GM23338 (cell line): ENCODE measurements at regions not wholly inside any gene's neighbourhood (a gene's known extent, or its start where the extent isn't known, plus 50 kb on each side); places are given as distances from the start of the nearest gene placed in this dataset.

Experiments
- ATAC-seq: fragments of 200-7000 bp; cut with Tn5 transposase; 3 replicates; pipeline ENCODE4 v1.9.1; 2020
- DNase-seq: peaks from one replicate; pipeline ENCODE4 v3.0.0-alpha.2; 2015; ENCODE audit warnings: low spot score
- H2AFZ ChIP-seq: fragments of 200-600 bp; sonication (generic); 2 replicates; pipeline ENCODE4 v1.8.0; 2016; ENCODE audit warnings: antibody characterized with exemption, mild to moderate bottlenecking, moderate library complexity
- H3F3A ChIP-seq: fragments of 200-600 bp; sonication (generic); replicated peaks from 2 replicates; pipeline ENCODE4 v1.8.0; 2017; ENCODE audit warnings: antibody characterized with exemption, mixed run types, low read depth
- H3K27ac ChIP-seq: fragments of 200-600 bp; sonication (generic); 2 replicates; pipeline ENCODE4 v1.6.1; 2016; ENCODE audit warnings: low read depth
- H3K27me3 ChIP-seq: fragments of 200-600 bp; sonication (generic); 2 replicates; pipeline ENCODE4 v1.8.0; 2016; ENCODE audit warnings: mild to moderate bottlenecking, mixed run types, moderate library complexity; ENCODE audit not compliant: insufficient read depth
- H3K36me3 ChIP-seq: fragments of 200-600 bp; sonication (generic); 2 replicates; pipeline ENCODE4 v1.8.0; 2016; ENCODE audit warnings: mild to moderate bottlenecking; ENCODE audit not compliant: insufficient read depth
- H3K4me1 ChIP-seq: fragments of 200-600 bp; sonication (generic); 2 replicates; pipeline ENCODE4 v1.8.0; 2016; ENCODE audit warnings: mild to moderate bottlenecking, moderate library complexity; ENCODE audit not compliant: insufficient read depth
- H3K4me2 ChIP-seq: fragments of 200-600 bp; sonication (generic); 2 replicates; pipeline ENCODE4 v1.7.1; 2017; ENCODE audit warnings: mixed run types
- H3K4me3 ChIP-seq: fragments of 200-600 bp; sonication (generic); 2 replicates; pipeline ENCODE4 v1.6.1; 2016; ENCODE audit warnings: mixed run types
- H3K79me2 ChIP-seq: fragments of 200-600 bp; sonication (generic); replicated peaks from 2 replicates; pipeline ENCODE4 v1.8.0; 2017; ENCODE audit warnings: mild to moderate bottlenecking; ENCODE audit not compliant: insufficient read depth
- H3K9me2 ChIP-seq: fragments of 200-600 bp; sonication (generic); 2 replicates; pipeline ENCODE4 v1.8.0; 2017; ENCODE audit not compliant: insufficient read depth
- H4K20me1 ChIP-seq: fragments of 200-600 bp; sonication (generic); replicated peaks from 2 replicates; pipeline ENCODE4 v1.8.0; 2017; ENCODE audit warnings: mild to moderate bottlenecking; ENCODE audit not compliant: insufficient read depth
- H3K27ac Mint-ChIP-seq: 2 replicates; pipeline ENCODE4 v1.8.0; 2020; ENCODE audit warnings: inconsistent platforms, mild to moderate bottlenecking, moderate library complexity, mixed read lengths
- H3K27me3 Mint-ChIP-seq: 3 replicates; pipeline ENCODE4 v1.8.0; 2022; ENCODE audit warnings: low read depth, mild to moderate bottlenecking, moderate library complexity, mixed read lengths, inconsistent platforms; ENCODE audit not compliant: insufficient read depth, poor library complexity
- H3K36me3 Mint-ChIP-seq: 3 replicates; pipeline ENCODE4 v1.8.0; 2021; ENCODE audit warnings: low read depth, mild to moderate bottlenecking, inconsistent platforms, moderate library complexity, mixed read lengths
- H3K4me1 Mint-ChIP-seq: 3 replicates; pipeline ENCODE4 v1.8.0; 2020; ENCODE audit warnings: mild to moderate bottlenecking, inconsistent platforms, mixed read lengths
- H3K4me3 Mint-ChIP-seq: 3 replicates; pipeline ENCODE4 v1.8.0; 2021; ENCODE audit warnings: moderate library complexity, mild to moderate bottlenecking, inconsistent platforms, mixed read lengths
- H3K9me3 Mint-ChIP-seq: 3 replicates; pipeline ENCODE4 v1.8.0; 2020; ENCODE audit warnings: moderate library complexity, mild to moderate bottlenecking, inconsistent platforms, mixed read lengths
- CREB1 ChIP-seq: fragments of 250-450 bp; sonication (Bioruptor Pico); IDR thresholded peaks from 2 replicates; pipeline ENCODE4 v1.5.0; 2020; ENCODE audit warnings: low read depth, mild to moderate bottlenecking, moderate library complexity
- EZH2 ChIP-seq: fragments of 200-600 bp; sonication (generic); IDR thresholded peaks from one replicate; pipeline ENCODE4 v1.8.0; 2017; ENCODE audit warnings: antibody characterized with exemption, mild to moderate bottlenecking, low read depth; ENCODE audit not compliant: unreplicated experiment
- EZH2phosphoT487 ChIP-seq: fragments of 200-600 bp; sonication (generic); IDR thresholded peaks from one replicate; pipeline ENCODE4 v1.8.1; 2018; ENCODE audit warnings: antibody characterized with exemption; ENCODE audit not compliant: unreplicated experiment
- JUNB ChIP-seq: IDR thresholded peaks from one replicate; pipeline ENCODE4 v1.6.1; 2016; ENCODE audit warnings: antibody characterized with exemption; ENCODE audit not compliant: unreplicated experiment
- NANOG ChIP-seq: IDR thresholded peaks from 2 replicates; pipeline ENCODE4 v1.6.1; 2016; ENCODE audit warnings: antibody characterized with exemption, borderline replicate concordance
- ZNF114 ChIP-seq: fragments of 250-450 bp; sonication (Bioruptor Pico); IDR thresholded peaks from 2 replicates; pipeline ENCODE4 v1.5.0; 2020; ENCODE audit warnings: mild to moderate bottlenecking, moderate library complexity
- ZNF331 ChIP-seq: fragments of 250-450 bp; sonication (Bioruptor Pico); IDR thresholded peaks from 2 replicates; pipeline ENCODE4 v1.5.0; 2020; ENCODE audit warnings: low read depth, mild to moderate bottlenecking, moderate library complexity
- TF ChIP-seq, protein P1 (sequence below): fragments of 250-450 bp; sonication (Bioruptor Pico); IDR thresholded peaks from 2 replicates; pipeline ENCODE4 v1.5.0; 2020; ENCODE audit warnings: mild to moderate bottlenecking, moderate library complexity
- TF ChIP-seq, protein P2 (sequence below): IDR thresholded peaks from 2 replicates; pipeline ENCODE4 v1.6.1; 2016; ENCODE audit warnings: antibody characterized with exemption
- TF ChIP-seq, protein P3 (sequence below), 2 experiments: fragments of 200-600 bp in 1 of 2; sonication (generic) in 1 of 2; conservative IDR thresholded peaks; 2 replicates each; pipeline versions ENCODE4 v1.5.1 to v1.6.1; 2016 to 2017; ENCODE audit warnings: antibody characterized with exemption in 2 of 2, low read depth in 2 of 2, mild to moderate bottlenecking in 2 of 2, moderate library complexity in 1 of 2

DNA sequence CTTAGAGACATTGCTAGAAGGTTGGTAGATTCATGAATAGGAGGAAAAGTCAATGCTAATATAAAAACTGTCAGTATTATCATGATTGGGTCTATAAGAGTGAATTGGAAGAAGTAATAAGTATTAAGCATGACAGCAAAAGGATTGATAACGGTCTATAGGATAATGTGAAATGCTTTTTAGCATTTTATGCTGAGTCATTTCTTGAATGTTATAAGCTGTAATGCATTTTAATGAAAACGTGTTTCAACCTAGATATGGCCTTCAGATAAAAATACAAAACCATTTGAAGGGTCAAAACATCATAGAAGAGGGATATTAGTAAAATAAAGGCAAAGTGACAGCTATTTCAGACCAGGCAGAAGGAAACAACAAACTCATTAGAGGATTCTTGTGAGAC, 353.5 kb downstream of the SH2D1A start (continued):
- TF ChIP-seq, protein P1, sequence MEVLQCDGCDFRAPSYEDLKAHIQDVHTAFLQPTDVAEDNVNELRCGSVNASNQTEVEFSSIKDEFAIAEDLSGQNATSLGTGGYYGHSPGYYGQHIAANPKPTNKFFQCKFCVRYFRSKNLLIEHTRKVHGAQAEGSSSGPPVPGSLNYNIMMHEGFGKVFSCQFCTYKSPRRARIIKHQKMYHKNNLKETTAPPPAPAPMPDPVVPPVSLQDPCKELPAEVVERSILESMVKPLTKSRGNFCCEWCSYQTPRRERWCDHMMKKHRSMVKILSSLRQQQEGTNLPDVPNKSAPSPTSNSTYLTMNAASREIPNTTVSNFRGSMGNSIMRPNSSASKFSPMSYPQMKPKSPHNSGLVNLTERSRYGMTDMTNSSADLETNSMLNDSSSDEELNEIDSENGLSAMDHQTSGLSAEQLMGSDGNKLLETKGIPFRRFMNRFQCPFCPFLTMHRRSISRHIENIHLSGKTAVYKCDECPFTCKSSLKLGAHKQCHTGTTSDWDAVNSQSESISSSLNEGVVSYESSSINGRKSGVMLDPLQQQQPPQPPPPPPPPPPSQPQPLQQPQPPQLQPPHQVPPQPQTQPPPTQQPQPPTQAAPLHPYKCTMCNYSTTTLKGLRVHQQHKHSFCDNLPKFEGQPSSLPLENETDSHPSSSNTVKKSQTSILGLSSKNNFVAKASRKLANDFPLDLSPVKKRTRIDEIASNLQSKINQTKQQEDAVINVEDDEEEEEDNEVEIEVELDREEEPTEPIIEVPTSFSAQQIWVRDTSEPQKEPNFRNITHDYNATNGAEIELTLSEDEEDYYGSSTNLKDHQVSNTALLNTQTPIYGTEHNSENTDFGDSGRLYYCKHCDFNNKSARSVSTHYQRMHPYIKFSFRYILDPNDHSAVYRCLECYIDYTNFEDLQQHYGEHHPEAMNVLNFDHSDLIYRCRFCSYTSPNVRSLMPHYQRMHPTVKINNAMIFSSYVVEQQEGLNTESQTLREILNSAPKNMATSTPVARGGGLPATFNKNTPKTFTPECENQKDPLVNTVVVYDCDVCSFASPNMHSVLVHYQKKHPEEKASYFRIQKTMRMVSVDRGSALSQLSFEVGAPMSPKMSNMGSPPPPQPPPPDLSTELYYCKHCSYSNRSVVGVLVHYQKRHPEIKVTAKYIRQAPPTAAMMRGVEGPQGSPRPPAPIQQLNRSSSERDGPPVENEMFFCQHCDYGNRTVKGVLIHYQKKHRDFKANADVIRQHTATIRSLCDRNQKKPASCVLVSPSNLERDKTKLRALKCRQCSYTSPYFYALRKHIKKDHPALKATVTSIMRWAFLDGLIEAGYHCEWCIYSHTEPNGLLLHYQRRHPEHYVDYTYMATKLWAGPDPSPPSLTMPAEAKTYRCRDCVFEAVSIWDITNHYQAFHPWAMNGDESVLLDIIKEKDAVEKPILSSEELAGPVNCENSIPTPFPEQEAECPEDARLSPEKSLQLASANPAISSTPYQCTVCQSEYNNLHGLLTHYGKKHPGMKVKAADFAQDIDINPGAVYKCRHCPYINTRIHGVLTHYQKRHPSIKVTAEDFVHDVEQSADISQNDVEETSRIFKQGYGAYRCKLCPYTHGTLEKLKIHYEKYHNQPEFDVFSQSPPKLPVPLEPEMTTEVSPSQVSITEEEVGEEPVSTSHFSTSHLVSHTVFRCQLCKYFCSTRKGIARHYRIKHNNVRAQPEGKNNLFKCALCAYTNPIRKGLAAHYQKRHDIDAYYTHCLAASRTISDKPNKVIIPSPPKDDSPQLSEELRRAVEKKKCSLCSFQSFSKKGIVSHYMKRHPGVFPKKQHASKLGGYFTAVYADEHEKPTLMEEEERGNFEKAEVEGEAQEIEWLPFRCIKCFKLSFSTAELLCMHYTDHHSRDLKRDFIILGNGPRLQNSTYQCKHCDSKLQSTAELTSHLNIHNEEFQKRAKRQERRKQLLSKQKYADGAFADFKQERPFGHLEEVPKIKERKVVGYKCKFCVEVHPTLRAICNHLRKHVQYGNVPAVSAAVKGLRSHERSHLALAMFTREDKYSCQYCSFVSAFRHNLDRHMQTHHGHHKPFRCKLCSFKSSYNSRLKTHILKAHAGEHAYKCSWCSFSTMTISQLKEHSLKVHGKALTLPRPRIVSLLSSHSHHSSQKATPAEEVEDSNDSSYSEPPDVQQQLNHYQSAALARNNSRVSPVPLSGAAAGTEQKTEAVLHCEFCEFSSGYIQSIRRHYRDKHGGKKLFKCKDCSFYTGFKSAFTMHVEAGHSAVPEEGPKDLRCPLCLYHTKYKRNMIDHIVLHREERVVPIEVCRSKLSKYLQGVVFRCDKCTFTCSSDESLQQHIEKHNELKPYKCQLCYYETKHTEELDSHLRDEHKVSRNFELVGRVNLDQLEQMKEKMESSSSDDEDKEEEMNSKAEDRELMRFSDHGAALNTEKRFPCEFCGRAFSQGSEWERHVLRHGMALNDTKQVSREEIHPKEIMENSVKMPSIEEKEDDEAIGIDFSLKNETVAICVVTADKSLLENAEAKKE (CRISPR knock-in tag), result no peak
- TF ChIP-seq, protein P2, sequence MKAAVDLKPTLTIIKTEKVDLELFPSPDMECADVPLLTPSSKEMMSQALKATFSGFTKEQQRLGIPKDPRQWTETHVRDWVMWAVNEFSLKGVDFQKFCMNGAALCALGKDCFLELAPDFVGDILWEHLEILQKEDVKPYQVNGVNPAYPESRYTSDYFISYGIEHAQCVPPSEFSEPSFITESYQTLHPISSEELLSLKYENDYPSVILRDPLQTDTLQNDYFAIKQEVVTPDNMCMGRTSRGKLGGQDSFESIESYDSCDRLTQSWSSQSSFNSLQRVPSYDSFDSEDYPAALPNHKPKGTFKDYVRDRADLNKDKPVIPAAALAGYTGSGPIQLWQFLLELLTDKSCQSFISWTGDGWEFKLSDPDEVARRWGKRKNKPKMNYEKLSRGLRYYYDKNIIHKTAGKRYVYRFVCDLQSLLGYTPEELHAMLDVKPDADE, result no peak
- TF ChIP-seq, protein P3, sequence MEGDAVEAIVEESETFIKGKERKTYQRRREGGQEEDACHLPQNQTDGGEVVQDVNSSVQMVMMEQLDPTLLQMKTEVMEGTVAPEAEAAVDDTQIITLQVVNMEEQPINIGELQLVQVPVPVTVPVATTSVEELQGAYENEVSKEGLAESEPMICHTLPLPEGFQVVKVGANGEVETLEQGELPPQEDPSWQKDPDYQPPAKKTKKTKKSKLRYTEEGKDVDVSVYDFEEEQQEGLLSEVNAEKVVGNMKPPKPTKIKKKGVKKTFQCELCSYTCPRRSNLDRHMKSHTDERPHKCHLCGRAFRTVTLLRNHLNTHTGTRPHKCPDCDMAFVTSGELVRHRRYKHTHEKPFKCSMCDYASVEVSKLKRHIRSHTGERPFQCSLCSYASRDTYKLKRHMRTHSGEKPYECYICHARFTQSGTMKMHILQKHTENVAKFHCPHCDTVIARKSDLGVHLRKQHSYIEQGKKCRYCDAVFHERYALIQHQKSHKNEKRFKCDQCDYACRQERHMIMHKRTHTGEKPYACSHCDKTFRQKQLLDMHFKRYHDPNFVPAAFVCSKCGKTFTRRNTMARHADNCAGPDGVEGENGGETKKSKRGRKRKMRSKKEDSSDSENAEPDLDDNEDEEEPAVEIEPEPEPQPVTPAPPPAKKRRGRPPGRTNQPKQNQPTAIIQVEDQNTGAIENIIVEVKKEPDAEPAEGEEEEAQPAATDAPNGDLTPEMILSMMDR (conservative IDR thresholded peaks at IDR 0.05; ENCODE audit: low read depth in 2 of 2), result no peak
- TF ChIP-seq ZNF331 (CRISPR knock-in tag), result no peak
- no peak for TF ChIP-seq NANOG
- TF ChIP-seq JUNB, result no peak

DNA sequence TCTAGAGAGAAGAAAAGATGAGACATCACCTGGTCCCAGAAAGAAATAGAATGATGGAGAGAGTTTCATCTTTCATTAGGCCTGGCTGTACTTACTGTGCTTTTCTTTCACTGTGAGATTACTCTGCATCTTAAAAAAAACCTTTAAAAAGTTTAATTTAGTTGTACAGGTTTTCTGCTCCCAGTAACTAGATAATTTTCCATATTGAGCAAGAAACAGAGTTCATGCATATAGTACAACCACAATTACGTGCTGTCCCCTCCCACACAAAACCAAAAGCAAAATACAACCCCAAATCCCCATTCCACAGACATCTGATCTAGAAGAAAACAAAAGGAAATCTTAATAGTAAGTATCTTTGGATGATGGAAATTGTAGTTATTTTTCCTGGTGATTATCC, 371.2 kb downstream of the SH2D1A start:
- no peaks in the 10 kb centered on the region for H3K27me3 ChIP-seq
- Mint-ChIP-seq H3K27ac (no peak overlapping the region), H3K4me1 (no peaks in the 10 kb centered on the region), H3K9me3 (no peaks in the 10 kb centered on the region), H3K36me3 (no peaks in the 10 kb centered on the region), H3K4me3 (no peak overlapping the region), H3K27me3 (no peaks in the 10 kb centered on the region)
- no peaks in the 10 kb centered on the region for H3K36me3 ChIP-seq
- H3K4me2 ChIP-seq, result no peak overlapping the region
- H3F3A ChIP-seq, result no peaks in the 10 kb centered on the region
- H3K79me2 ChIP-seq, result no peaks in the 10 kb centered on the region
- ATAC-seq, result no peak
- H3K27ac ChIP-seq, result no peak overlapping the region
- no peaks in the 10 kb centered on the region for H4K20me1 ChIP-seq
- no peak for TF ChIP-seq ZNF331 (CRISPR knock-in tag)
- TF ChIP-seq, protein P3 (conservative IDR thresholded peaks at IDR 0.05; ENCODE audit: low read depth in 2 of 2), result no peak
- TF ChIP-seq EZH2, result no peak
- TF ChIP-seq EZH2phosphoT487, result no peak
- no peak for TF ChIP-seq NANOG
- TF ChIP-seq ZNF114 (CRISPR knock-in tag), result no peak
- no peak for TF ChIP-seq CREB1 (CRISPR knock-in tag)
- H3K4me3 ChIP-seq, result no peak overlapping the region
- DNase-seq, result no peak
- no peak overlapping the region for H2AFZ ChIP-seq
- H3K9me2 ChIP-seq, result no peaks in the 10 kb centered on the region
- H3K4me1 ChIP-seq, result no peaks in the 10 kb centered on the region
